Stimulated activated CD8-positive, alpha-beta memory T cell treated with anti-CD3 and anti-CD28 coated beads, Interleukin-7, amount 100 ng/mL, for 1 hour (primary cell): ENCODE measurements at regions not wholly inside any gene's neighbourhood (a gene's known extent, or its start where the extent isn't known, plus 50 kb on each side); places are given as distances from the start of the nearest gene placed in this dataset.
A peak's percentile ranks its signal among the peaks of the same experiment; 100 is the strongest.

ENCODE experiments used
- DNase-seq, 2 donors: peaks; one replicate each; pipeline ENCODE4 v3.0.0-alpha.2; 2020; ENCODE audit warnings: low read depth in 2 of 2

GRCh38 chr16:85401917-85402766 lies 211.0 kb upstream of the GSE1 start:
- DNase-seq: no peak

GRCh38 chr16:85402910-85403692 lies 210.0 kb upstream of the GSE1 start:
- no peak for DNase-seq

- DNase-seq: no peak
Observed at GRCh38 chr16:85403693-85404092, 209.4 kb upstream of the GSE1 start.

- DNase-seq: no peak
Observed at GRCh38 chr16:85412911-85413520, 200.1 kb upstream of the GSE1 start.

- DNase-seq: no peak
Observed at GRCh38 chr16:85413691-85414663, 199.1 kb upstream of the GSE1 start.

- no peak for DNase-seq
Observed at GRCh38 chr16:85415196-85416090, 197.7 kb upstream of the GSE1 start.

- DNase-seq: peak; percentile 34 to 41
Observed at GRCh38 chr16:85416228-85417109, 196.7 kb upstream of the GSE1 start.

GRCh38 chr16:85417156-85417860 lies 195.8 kb upstream of the GSE1 start:
- DNase-seq: no peak

- no peak for DNase-seq
Observed at GRCh38 chr16:85418978-85419491, 194.1 kb upstream of the GSE1 start.

GRCh38 chr16:85419503-85420408 lies 193.4 kb upstream of the GSE1 start:
- no peak for DNase-seq

- peak; percentile 50 to 57 for DNase-seq
Observed at GRCh38 chr16:85420501-85421337, 192.4 kb upstream of the GSE1 start.

- DNase-seq: no peak
Observed at GRCh38 chr16:85421338-85422195, 191.6 kb upstream of the GSE1 start.

- no peak for DNase-seq
Observed at GRCh38 chr16:85422196-85422631, 190.9 kb upstream of the GSE1 start.

GRCh38 chr16:85422632-85423550 lies 190.2 kb upstream of the GSE1 start:
- no peak for DNase-seq
